ENCODE measurements at regions not wholly inside any gene's neighbourhood (a gene's known extent, or its start where the extent isn't known, plus 50 kb on each side); places are given as distances from the start of the nearest gene placed in this dataset.

GRCh38 chr12:16955083-16955657, 349.2 kb upstream of the LMO3 start:
- TF ChIP-seq CTCF (conservative IDR thresholded peaks at IDR 0.05; ENCODE audit: low read length): no peak
- no peak for TF ChIP-seq EZH2phosphoT487 (IDR thresholded peaks at IDR 0.05; ENCODE audit: borderline replicate concordance)
